Activated T-cell treated with anti-CD3 and anti-CD28 coated beads, Interleukin-2, amount 50 U/mL, for 4 hours (primary cell): ENCODE measurements at regions not wholly inside any gene's neighbourhood (a gene's known extent, or its start where the extent isn't known, plus 50 kb on each side); places are given as distances from the start of the nearest gene placed in this dataset.

Experiments used
- ATAC-seq, 2 donors: fragments of 200-7000 bp; cut with Tn5 transposase; one replicate each; pipeline ENCODE4 v1.10.0; 2021
- DNase-seq: peaks from one replicate; pipeline ENCODE4 v3.0.0-alpha.2; 2020
- H3K27me3 Mint-ChIP-seq: one replicate; pipeline ENCODE4 v1.8.0; 2021; ENCODE audit warnings: low read depth, mixed read lengths
- H3K36me3 Mint-ChIP-seq: one replicate; pipeline ENCODE4 v1.8.0; 2022; ENCODE audit warnings: mixed read lengths; ENCODE audit not compliant: insufficient read depth
- H3K4me1 Mint-ChIP-seq: one replicate; pipeline ENCODE4 v1.8.0; 2021; ENCODE audit warnings: low read depth, mixed read lengths
- H3K4me3 Mint-ChIP-seq: one replicate; pipeline ENCODE4 v1.8.0; 2021; ENCODE audit warnings: mild to moderate bottlenecking, moderate library complexity, mixed read lengths
- H3K9me3 Mint-ChIP-seq: one replicate; pipeline ENCODE4 v1.8.0; 2021; ENCODE audit warnings: mixed read lengths

DNA sequence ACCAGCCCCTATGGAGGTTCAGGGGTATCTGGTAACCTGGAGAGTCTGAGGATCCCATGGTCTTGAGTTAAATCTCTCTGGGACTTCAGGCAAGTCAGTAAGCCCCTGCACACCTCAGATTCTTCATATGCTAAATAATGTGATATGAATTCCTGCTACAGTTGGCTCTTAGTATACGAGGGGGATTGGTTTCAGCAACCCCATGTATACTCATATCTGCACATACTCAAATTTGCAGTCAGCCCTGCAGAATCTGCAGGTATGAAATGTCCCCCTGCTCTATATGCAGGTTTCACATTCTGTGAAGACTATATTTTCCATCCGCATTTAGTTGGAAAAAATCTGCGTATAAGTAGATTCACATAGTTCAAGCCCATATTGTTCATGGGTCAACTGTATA, 136.6 kb downstream of the TOMM20 start:
- Mint-ChIP-seq H3K4me3 (no peak overlapping the region), H3K4me1 (peaks cover 35% of the 10 kb centered on the region), H3K36me3 (no peaks in the 10 kb centered on the region), H3K27me3 (no peaks in the 10 kb centered on the region), H3K9me3 (no peaks in the 10 kb centered on the region)
- DNase-seq (no peak), ATAC-seq (no peak)

DNA sequence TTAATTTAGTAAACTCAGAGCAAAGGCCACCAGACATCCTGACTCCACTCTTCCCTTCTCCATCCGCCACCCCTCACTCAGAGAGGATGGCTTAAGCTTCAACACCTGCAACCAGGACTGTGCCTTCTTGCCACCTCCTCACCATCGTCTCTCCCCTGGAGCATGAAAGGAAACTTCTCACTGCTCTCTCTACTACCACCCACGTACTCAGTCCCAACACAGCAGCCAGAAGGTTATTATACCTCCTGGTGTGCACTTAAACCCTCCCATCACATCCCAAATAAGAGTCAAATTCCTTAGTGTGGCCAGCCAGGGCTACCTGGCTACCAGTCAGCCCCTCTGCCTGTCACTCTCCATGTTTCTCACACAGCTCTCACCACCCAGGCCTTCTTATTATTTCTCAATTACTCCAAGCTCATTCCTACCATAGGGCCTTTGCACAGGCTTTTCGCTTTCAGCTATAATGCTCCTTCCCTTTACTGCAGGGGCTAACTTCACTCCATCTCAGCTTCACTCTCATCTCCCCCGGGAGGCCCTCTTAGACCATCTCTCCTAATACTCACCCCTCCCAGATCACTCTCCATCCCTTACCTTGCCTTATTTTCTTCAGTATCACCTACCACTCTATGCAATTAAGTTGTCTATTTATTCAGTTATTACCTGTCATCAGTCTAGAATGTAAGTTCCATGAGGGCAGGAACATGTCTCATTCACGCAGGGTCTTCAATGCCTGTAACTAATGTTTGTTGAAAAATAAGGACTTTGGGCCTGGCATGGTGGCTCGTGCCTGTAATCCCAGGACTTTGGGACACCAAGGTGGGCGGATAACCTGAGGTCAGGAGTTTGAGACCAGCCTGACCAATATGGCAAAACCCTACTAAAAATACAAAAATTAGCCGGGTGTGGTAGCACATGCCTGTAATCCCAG, 137.5 kb downstream of the TOMM20 start:
- H3K4me1 Mint-ChIP-seq, result peaks cover 43% of the 10 kb centered on the region
- no peaks in the 10 kb centered on the region for H3K9me3 Mint-ChIP-seq
- no peak for DNase-seq
- no peak for ATAC-seq
- no peaks in the 10 kb centered on the region for H3K27me3 Mint-ChIP-seq
- H3K4me3 Mint-ChIP-seq, result no peak overlapping the region
- no peaks in the 10 kb centered on the region for H3K36me3 Mint-ChIP-seq

DNA sequence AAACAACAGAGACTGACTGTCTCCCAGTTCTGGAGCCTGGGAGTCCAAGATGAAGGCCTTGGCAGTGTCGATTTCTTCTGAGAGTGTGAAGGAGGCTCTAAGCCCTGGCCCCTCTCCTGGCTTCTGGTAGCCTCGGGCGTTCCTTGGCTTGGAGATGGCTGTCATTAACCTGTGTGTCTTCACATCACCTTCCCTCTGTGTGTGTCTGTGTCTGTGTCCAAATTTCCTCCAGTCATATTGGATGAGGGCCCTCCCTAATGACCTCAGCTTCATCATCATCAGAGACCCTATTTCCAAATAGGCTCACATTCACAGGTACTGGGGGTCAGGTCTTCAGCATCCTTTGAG, 138.3 kb downstream of the TOMM20 start:
- no peaks in the 10 kb centered on the region for H3K36me3 Mint-ChIP-seq
- H3K4me3 Mint-ChIP-seq, result no peak overlapping the region
- DNase-seq (no peak), ATAC-seq (no peak)
- peaks cover 46% of the 10 kb centered on the region for H3K4me1 Mint-ChIP-seq
- no peaks in the 10 kb centered on the region for H3K27me3 Mint-ChIP-seq
- H3K9me3 Mint-ChIP-seq, result no peaks in the 10 kb centered on the region

DNA sequence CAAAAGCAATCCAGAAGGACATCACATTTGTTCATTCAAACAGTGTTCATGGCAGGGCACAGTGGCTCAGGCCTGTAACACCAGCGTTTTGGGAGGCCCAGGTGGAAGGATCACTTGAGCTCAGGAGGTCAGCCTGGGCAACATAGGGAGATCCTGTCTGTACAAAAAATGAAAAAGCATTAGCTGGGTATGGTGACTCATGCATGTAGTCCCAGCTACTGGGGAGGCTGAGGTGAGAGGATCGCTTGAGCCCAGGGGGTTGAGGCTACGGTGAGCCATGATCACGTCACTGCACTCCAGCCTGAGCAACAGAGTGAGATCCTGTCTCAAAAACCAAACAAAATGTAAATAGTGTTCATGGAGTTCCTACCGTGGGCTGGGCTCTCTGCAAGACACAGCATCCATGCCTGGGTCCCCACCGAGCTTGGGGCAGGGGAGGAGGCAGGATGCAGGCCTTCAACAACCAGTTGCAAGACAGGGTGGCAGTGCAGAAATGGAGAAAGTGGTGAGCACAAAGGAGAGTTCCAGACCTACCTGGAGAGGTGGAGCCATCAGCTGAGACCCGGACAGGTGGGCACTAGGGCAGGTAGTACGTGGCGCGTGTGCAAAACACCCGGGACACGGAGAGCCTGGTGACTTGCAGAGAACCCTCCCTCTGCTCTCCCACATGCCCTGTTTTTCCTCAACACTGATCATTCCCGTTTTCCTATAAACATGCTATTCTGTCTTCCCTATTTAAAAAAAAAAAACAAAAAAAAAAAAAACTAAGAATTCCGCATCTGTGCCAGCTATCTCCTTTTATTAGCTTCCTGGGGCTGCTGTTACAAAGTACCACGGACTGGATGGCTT, 138.9 kb downstream of the TOMM20 start:
- H3K4me3 Mint-ChIP-seq, result no peak overlapping the region
- peaks cover 50% of the 10 kb centered on the region for H3K4me1 Mint-ChIP-seq
- ATAC-seq (no peak), DNase-seq (no peak)
- no peaks in the 10 kb centered on the region for H3K27me3 Mint-ChIP-seq
- H3K9me3 Mint-ChIP-seq, result no peaks in the 10 kb centered on the region
- H3K36me3 Mint-ChIP-seq, result no peaks in the 10 kb centered on the region

DNA sequence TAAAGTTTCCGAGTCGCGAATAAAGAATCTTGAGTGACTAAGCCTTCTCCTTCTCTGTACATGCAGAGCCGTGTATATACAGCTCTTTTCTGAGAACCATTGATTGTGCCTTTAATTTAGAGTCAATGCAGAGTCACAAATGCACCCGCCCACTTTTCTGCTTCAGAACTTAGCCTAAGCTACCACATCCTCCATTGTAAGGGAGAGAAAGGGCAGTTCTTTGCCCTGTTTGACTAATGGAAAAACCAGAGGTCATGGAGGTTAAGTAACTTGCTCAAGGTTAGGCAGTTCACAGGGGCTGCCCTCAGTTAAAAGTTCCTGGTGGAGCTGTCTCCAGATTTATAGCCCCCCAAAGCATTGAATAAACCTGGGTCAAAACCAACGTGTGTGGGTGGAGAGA, 139.6 kb downstream of the TOMM20 start:
- Mint-ChIP-seq H3K4me1 (peaks cover 57% of the 10 kb centered on the region), H3K4me3 (no peak overlapping the region), H3K27me3 (no peaks in the 10 kb centered on the region), H3K36me3 (no peaks in the 10 kb centered on the region), H3K9me3 (no peaks in the 10 kb centered on the region)
- DNase-seq, result no peak
- ATAC-seq, result peak; percentile 39 to 53

DNA sequence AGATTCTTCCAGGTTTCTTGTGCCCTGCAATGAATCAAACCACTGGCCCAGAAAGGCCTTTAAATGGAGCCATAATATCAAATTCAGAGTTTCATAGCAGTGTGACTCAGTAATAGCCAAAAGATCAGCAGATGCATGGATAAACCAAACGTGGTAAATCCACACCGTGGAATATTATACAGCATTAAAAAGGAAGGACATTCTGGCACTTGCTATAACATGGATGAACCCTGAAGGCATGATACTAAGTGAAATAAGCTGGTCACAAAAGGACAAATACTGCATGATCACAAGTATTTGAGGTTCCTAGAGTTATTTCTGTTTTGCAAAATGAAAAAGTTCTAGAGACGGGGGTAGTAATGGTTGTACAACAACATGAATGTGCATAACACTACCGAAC, 140.1 kb downstream of the TOMM20 start:
- no peaks in the 10 kb centered on the region for H3K36me3 Mint-ChIP-seq
- peaks cover 61% of the 10 kb centered on the region for H3K4me1 Mint-ChIP-seq
- no peak for ATAC-seq
- no peaks in the 10 kb centered on the region for H3K9me3 Mint-ChIP-seq
- H3K27me3 Mint-ChIP-seq, result no peaks in the 10 kb centered on the region
- no peak overlapping the region for H3K4me3 Mint-ChIP-seq
- DNase-seq, result no peak

DNA sequence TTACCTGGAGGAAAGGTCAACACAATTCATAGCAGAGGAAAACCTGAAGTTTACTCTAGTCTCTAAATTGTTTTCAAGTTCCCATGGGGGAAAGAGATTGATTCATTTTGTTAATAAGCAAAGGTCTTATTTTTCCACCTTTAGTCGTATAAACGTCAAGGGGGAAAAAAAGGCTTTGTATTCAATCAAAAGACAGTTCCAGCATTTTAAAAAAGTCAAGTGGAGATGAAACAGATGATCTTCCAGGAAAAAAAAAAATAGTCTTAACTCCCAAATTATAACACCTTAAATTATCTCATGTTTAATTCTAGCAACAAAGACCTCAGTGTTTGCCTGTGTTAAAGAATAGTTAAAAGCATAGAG, 140.5 kb downstream of the TOMM20 start:
- ATAC-seq (no peak), DNase-seq (no peak)
- H3K36me3 Mint-ChIP-seq, result no peaks in the 10 kb centered on the region
- H3K27me3 Mint-ChIP-seq, result no peaks in the 10 kb centered on the region
- no peak overlapping the region for H3K4me3 Mint-ChIP-seq
- peaks cover 62% of the 10 kb centered on the region for H3K4me1 Mint-ChIP-seq
- H3K9me3 Mint-ChIP-seq, result no peaks in the 10 kb centered on the region

DNA sequence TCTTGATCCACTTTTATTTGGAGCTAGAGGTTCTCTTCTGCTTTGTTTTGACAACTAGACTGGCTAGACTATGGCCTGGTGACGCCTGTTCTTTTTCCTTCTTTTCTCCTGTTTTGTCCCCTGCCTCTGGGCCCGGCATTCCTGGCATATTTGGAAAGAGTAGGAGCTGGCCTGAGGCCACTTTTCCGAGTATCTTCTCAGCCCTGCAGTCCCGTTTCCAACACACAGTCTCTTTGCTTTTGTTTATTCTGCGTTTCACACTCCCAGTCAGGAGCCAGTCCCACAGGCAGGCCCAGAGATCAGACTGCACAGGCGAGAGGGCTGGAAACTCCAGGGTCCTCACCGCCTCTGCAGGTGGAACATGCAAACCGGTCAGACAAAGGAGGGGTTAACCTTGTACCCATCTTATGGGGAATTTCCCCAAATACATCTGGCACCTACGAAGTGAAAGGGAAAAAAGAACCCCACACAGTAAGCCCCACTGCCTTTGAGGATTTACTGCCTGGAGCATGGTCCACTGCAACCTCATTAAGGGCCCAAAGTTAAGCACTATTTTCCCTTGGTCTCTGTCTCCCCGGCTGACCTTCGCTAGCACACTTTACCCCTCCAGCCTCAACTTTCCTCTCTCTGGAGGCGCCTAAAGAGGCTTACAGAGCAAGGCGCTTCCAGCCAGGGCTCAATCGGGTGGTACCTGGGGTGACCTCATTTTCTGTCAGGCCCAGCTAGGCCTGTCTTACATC, 141.1 kb downstream of the TOMM20 start:
- no peak for DNase-seq
- H3K9me3 Mint-ChIP-seq, result no peaks in the 10 kb centered on the region
- no peaks in the 10 kb centered on the region for H3K27me3 Mint-ChIP-seq
- peak overlapping the region; percentile 42 for H3K4me3 Mint-ChIP-seq
- H3K36me3 Mint-ChIP-seq, result no peaks in the 10 kb centered on the region
- peaks cover 62% of the 10 kb centered on the region for H3K4me1 Mint-ChIP-seq
- ATAC-seq, result peak; percentile 56 to 57

DNA sequence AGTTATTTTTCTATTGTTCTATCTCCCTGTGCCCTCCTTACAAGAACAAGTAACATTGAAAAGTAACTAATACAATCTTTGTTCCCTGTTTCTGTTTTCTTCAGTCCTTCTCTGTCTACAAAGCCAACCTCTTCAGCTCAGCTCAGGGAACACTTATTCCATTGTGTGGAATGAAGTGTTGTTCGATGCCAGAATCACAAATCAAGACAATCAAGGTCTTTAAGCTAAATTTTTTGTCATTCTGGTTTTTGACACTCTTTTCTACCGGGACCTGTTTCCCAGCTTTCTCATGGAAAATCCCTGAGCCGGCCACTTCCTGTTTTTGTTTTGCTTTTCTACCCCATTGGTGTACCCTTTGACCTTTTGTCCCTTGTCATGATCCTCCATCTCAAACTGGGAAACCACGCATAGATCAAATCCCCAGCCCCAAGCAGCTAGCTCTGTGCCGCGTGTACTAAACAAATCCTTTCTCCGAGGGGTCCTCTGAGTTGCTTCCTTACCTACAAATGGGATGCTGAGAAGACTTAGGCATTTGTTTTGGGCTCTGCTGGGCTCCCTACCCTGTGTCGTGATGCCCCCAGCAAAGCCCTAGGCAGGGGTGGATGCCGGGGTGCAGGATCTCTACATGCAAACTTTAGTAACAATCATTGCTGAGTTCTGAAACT, 141.8 kb downstream of the TOMM20 start:
- H3K4me1 Mint-ChIP-seq, result peaks cover 62% of the 10 kb centered on the region
- no peak overlapping the region for H3K4me3 Mint-ChIP-seq
- ATAC-seq (no peak), DNase-seq (no peak)
- no peaks in the 10 kb centered on the region for H3K9me3 Mint-ChIP-seq
- H3K27me3 Mint-ChIP-seq, result no peaks in the 10 kb centered on the region
- no peaks in the 10 kb centered on the region for H3K36me3 Mint-ChIP-seq

DNA sequence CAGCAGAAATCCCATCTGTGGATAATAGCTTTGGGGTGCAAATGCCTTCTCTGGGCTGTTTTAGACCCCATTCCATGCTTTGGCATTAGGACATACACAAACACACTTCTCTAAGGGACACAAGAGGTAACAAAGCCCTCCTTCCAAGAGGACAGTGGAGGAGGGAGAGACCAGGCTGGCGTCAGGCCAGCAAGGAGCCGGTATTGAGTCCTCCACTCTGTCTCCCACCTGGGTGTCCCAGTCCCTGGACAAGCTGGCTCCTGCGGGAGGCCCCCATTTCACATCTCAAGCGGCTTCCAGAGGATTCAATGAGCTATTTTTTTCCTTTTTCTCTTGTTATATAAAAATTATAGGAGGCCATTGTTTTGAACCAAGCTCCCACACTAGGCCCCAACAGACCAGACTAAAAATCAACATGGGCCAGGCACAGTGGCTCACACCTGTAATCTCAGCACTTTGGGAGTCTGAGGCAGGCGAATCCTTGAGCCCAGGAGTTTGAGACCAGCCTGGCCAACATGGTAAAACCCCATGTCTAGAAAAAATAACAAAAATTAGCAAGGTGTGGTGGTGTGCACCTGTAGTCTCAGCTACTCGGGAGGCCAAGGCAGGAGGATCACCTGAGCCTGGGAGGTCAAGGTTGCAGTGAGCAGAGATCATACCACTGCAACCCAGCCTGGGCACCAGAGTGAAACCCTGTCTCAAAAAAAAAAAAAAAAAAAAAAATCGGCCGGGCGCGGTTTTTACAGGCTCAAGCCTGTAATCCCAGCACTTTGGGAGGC, 142.9 kb downstream of the TOMM20 start:
- ATAC-seq (no peak), DNase-seq (no peak)
- H3K9me3 Mint-ChIP-seq, result no peaks in the 10 kb centered on the region
- no peak overlapping the region for H3K4me3 Mint-ChIP-seq
- peaks cover 65% of the 10 kb centered on the region for H3K4me1 Mint-ChIP-seq
- H3K36me3 Mint-ChIP-seq, result no peaks in the 10 kb centered on the region
- H3K27me3 Mint-ChIP-seq, result no peaks in the 10 kb centered on the region

DNA sequence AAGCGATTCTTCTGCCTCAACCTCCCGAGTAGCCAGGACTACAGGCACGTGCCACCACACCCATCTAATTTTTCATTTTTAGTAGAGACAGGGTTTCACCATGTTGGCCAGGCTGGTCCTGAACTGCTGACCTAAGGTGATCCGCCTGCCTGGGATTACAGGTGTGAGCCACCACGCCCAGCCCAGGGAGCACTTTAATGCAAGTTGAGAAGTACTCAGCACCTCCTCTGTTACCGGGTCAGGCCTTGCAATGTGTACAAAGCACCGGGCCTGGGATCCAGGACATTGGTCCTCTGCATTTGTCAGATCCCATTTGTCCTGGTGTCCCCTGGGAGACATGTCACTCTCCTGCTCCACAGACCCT, 143.6 kb downstream of the TOMM20 start:
- no peak for ATAC-seq
- no peak for DNase-seq
- peaks cover 68% of the 10 kb centered on the region for H3K4me1 Mint-ChIP-seq
- H3K4me3 Mint-ChIP-seq, result no peak overlapping the region
- no peaks in the 10 kb centered on the region for H3K9me3 Mint-ChIP-seq
- H3K27me3 Mint-ChIP-seq, result no peaks in the 10 kb centered on the region
- no peaks in the 10 kb centered on the region for H3K36me3 Mint-ChIP-seq

DNA sequence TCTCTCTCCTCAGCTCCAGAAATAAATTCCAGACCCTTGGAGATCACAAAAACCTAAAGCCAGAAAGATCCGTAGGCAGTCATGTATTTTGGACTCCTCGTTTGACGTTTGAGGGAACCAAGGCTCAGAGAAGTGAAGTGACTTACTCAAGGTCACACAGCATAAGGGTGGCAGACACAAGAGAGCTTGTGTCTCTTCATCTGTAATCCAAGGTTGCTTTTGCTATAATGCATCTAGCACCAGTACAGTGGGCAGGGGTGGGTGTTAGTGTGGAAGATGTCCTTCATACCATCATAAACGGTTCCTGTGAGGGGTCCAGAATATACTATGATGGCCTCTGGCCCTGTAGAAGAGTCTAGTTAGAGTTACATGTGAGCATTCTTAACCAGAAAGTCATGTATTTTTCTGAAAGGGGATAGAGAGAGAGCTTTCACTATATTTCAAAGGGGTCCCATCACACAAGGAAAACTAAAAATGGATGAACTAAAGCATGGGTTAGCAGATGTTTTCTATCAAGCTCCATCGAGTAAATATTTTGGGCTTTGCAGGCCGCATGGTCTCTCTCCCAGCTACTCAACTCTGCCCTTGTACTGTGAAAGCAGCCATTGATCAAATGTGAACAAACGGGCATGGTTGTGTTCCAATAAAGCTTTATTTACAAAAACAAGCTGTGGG, 144.9 kb downstream of the TOMM20 start:
- ATAC-seq, result no peak
- DNase-seq, result no peak
- H3K36me3 Mint-ChIP-seq, result no peaks in the 10 kb centered on the region
- H3K4me1 Mint-ChIP-seq, result peaks cover 73% of the 10 kb centered on the region
- no peaks in the 10 kb centered on the region for H3K27me3 Mint-ChIP-seq
- no peaks in the 10 kb centered on the region for H3K9me3 Mint-ChIP-seq
- H3K4me3 Mint-ChIP-seq, result no peak overlapping the region

DNA sequence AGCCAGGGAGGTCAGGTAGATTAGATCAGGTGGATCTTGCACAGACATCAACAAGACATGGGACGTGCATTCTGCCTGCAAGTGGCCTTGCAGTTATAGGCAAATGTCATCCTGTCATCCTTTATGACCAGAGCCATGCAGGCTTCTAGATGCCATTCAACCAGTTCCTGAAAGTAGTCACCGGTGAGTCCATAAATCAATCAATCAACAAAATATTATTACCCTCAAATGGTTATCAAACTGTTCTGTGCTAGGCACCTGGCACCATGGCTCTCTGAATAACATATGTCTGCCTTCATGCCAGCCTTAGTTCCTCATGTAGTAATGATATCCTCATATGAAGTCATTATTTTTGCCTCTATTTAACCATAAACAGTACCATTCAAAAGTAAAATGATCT, 146.9 kb downstream of the TOMM20 start:
- no peaks in the 10 kb centered on the region for H3K9me3 Mint-ChIP-seq
- H3K4me1 Mint-ChIP-seq, result peaks cover 73% of the 10 kb centered on the region
- no peak for DNase-seq
- H3K36me3 Mint-ChIP-seq, result no peaks in the 10 kb centered on the region
- no peak for ATAC-seq
- no peak overlapping the region for H3K4me3 Mint-ChIP-seq
- H3K27me3 Mint-ChIP-seq, result no peaks in the 10 kb centered on the region
